Stimulated activated CD8-positive, alpha-beta memory T cell treated with anti-CD3 and anti-CD28 coated beads, Interleukin-12 subunit alpha, Interleukin-12 subunit beta, amount 100 ng/mL, for 4 hours (primary cell): ENCODE measurements at regions not wholly inside any gene's neighbourhood (a gene's known extent, or its start where the extent isn't known, plus 50 kb on each side); places are given as distances from the start of the nearest gene placed in this dataset.

Experiments used
- DNase-seq: peaks from one replicate; pipeline ENCODE4 v3.0.0-alpha.2; 2020; ENCODE audit warnings: low read depth

GRCh38 chr6:105849746-105850145 is 236.4 kb upstream of the PRDM1 start:
- DNase-seq = no peak

- DNase-seq = no peak
These were observed 238.7 kb upstream of the PRDM1 start for GRCh38 chr6:105847433-105847832.

- DNase-seq = no peak
These were observed 241.8 kb upstream of the PRDM1 start for GRCh38 chr6:105844275-105844883.

- DNase-seq = no peak
These were observed 246.9 kb upstream of the PRDM1 start for GRCh38 chr6:105839266-105839665.

- DNase-seq = no peak
These were observed 248.0 kb upstream of the PRDM1 start for GRCh38 chr6:105838171-105838570.

DNA sequence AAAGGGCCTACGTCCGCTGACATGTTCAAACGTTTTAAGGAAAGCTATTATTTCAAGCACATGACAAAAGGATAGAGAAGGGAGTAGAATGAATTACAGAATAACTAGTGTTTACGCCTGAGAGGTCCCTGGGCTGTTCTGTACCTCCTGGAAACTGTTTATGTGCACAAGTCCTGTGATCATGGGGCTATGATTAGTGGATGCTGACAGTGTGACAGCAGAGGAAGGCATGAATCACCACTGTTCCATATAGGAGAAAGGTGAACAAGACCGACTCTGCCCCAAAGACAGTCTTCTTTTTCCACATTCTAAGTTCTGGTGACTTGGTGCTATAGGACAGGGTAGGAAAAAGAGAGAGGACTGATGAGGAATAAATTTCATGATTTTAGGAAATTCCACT is 249.2 kb upstream of the PRDM1 start:
- no peak for DNase-seq

GRCh38 chr6:105836379-105836778 is 249.8 kb upstream of the PRDM1 start:
- DNase-seq = no peak

DNA sequence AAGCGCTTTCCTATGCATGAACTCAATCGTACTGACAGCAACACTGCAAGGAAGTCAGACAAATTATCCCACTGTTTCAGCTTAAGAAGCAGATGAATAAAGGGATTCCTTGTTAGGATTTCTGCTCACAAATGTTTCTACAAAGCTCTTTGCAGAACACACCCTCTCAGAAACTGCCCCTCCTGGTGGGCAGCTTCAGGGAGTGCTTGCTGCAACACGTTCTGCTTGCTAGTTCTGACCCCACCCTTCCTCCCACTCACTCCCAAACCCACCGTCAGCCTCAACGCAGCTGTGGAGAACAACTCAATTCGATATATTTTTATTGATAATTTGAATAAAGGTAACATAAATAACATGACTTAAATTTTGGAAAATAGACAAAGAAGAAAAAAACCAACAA is 250.8 kb upstream of the PRDM1 start:
- no peak for DNase-seq

- DNase-seq = no peak
These were observed 251.9 kb upstream of the PRDM1 start for GRCh38 chr6:105833959-105834947.

DNA sequence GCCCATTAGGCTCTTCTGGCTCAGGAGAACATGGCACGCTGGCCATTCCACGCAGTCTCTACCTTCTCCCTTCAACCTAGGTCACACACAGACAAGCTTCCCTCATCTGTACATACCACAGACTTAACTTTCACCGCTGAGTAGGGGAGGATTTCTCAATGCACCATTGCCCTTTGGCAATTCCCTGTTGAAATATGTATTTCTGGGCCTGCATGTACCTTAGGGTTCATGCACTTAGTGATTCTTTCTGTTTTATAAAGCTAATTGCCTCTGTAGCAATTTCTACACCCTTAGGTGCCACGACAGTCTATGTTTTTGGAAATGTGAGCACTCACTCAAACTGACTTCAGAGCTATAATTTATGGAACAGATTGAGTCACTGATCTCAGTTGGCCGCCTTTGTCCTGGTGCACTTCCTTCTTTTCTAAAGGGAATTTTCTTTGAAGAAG is 253.8 kb upstream of the PRDM1 start:
- DNase-seq = no peak

- DNase-seq = no peak
These were observed 254.6 kb upstream of the PRDM1 start for GRCh38 chr6:105831311-105832097.

GRCh38 chr6:105825210-105825609 is 260.9 kb upstream of the PRDM1 start:
- no peak for DNase-seq

- DNase-seq = no peak
These were observed 261.4 kb upstream of the PRDM1 start for GRCh38 chr6:105824732-105825131.

- DNase-seq = no peak
These were observed 264.4 kb upstream of the PRDM1 start for GRCh38 chr6:105821777-105822176.

DNA sequence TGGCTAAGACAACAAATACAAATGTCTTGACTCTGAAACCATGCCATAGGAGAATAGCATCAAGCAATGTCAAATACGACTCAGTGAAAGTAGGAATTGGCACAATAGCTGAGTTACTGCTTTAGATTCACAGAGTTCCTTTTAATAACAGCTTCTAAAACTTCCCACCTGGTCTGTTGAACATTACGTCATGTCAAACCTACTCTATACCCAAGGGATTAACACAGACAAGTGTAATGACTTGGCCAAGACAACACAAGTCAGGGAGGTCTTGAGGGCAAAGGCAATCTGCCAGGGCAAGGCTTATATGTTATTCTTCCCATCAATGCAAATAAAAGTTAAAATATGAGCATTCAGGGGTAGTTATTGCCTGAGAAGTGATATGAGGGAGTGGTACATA is 265.1 kb upstream of the PRDM1 start:
- DNase-seq = no peak

DNA sequence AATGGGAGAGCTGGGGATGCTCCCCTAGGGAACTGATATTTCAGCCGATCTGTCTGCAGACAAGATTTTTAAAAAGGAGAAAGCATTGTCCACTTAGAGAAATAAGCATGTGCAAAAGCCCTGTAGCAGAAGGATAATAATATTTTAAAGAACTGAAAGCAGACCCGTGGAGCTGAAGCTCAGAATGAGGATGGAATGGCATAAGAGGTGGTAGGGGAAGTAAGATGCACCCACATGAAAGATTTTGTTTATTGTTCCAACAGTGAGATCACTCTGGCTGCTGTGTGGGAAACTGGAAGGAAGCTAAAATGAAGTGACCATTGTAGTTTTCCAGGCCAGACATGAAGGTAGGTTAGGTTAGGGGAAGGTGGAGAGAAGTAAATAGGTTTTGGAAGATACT is 266.4 kb upstream of the PRDM1 start:
- no peak for DNase-seq

DNA sequence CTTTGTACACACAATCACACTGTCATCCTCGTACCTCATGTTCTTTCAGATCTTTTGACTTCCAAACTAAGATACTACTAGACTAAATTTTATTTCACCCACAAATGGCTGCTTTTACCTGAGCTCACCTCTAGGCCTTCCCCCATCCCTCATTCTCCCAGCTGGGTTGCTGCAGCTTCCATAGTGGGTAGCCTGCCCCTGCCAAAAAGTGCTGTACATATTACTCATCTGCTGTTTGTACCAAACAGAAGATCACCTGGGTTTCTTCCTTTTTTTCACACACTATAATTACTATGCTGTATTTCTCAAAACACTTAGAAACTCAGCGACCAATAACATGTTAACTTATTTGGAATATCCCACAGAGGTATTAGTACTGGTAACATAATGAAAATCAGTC is 267.6 kb upstream of the PRDM1 start:
- DNase-seq = no peak

DNA sequence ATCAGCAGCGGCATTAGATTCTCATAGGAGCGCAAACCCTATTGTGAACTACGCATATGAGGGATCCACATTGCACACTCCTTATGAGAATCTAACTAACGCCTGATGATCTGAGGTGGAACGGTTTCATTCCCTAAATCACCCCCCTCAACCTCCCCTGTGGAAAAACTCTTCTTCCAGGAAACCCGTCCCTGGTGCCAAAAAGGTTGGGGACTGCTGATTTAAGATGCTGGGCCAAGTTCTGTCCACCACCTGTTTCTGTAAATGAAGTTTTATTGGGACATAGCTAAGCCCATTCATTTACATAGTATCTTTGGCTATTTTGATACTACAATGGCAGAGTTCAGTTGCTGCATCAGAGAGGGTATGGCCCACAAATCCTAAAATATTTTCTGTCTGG is 268.2 kb upstream of the PRDM1 start:
- DNase-seq = no peak

GRCh38 chr6:105817370-105817769 is 268.8 kb upstream of the PRDM1 start:
- DNase-seq = no peak

DNA sequence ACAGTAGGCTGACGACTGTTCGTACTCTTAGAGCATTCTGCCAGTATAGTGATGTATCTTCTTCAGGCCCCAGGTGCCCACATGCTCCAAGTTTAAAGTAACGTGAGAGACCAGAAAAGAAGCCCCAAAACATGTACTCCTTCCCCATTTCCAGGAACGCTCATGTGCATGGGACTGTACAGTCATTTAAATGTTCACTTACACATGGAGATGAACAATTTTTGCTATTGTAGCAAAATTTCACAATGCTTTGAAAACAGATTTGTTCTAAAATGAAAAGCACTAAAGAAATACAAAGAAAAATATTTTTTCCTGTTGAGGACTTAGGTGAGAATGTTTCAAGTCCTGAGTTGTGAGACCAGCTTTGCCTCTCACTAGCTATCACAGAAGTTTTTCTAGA is 269.3 kb upstream of the PRDM1 start:
- no peak for DNase-seq

DNA sequence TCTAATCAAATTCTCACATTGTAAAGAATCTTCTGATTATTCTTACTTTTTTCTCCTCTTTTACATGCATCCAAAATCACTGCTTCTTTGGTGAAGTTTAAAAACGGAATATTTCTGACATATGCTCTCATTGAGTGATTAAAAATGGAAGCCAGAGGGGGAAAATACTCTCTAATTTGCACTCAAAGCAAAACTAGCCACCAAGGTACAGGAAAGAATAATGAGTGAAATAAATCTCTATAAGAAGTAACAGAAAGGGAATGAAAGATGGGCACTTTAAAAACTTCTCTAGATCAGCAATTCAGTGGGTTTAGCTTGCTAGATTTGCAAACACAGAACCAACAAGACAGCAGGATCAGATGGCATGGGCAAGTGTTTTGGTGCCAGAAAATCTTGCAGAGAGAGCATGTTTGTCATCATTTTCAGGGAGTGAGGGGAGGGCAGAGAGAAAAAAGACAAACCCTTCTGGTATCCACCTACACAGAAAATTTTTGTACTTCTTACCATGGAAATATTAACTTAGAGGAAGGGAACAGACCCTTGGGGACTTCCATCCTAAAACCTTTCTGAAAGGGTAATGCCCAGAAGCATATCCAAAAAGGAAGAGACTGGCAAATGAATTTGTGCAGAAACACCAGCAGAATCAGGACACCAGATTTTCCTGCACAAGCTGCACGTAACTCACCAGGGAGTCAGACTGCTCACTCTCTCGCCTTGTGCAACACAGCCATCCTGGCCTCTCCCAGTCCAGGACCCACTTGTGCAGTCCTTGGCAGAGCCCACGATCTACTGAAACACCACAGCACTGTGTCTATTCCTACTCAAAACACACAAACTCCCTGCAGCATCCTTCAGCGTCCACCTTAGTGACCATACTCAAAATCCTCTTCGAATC is 270.2 kb upstream of the PRDM1 start:
- DNase-seq = no peak
